ENCODE measurements at regions not wholly inside any gene's neighbourhood (a gene's known extent, or its start where the extent isn't known, plus 50 kb on each side); places are given as distances from the start of the nearest gene placed in this dataset.

DNA sequence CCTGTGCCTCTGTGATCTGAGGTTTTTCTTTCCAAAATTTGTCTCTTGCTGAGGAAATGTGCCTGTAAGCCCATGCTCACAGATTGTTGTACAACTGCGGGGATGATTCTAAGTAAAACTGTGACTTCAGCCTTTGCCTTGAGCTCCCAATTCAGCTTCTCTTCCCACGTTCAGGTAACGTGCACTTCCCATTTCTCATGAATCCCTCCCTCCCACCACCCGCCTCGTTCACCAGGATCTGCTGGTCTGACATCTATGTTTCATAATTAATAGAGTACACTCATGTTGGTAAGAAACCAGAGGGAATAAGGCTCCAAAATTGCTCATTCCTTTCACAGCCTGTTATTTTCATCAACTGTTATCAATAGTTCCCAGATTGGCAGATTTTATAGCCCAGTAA, 332.6 kb upstream of the TPK1 start:
- ChIA-PET POLR2A (no interaction called here), CTCF (ENCODE audit: low intra/inter-chr PET ratio) (no interaction called here)
- Histone ChIP-seq H4K20me1 (replicated peaks; ENCODE audit: control insufficient read depth, insufficient read depth, low read length) (no peaks in the 10 kb centered on the region), H3K4me2 (ENCODE audit: insufficient read depth, low read length) (no peak overlapping the region), H3K9me3 (replicated peaks; ENCODE audit: control insufficient read depth, insufficient read depth, low read depth, low read length) (0 out of 2 replicates have a peak, but pooled peaks cover 2% of the 10 kb centered on the region), H3K27me3 (ENCODE audit: control insufficient read depth in 2 of 2, insufficient read depth in 2 of 2, low read length in 2 of 2) (no peaks in the 10 kb centered on the region), H2AFZ (ENCODE audit: low read depth, low read length) (no peak overlapping the region), H3K9ac (ENCODE audit: insufficient read depth in 1 of 2, low read depth in 2 of 2, low read length in 2 of 2) (no peak overlapping the region), H3K4me1 (replicated peaks in 1 of 2; ENCODE audit: control insufficient read depth in 2 of 2, insufficient read depth in 2 of 2, low read length in 2 of 2) (no peaks in the 10 kb centered on the region), H3K9me1 (ENCODE audit: control insufficient read depth, insufficient read depth, low read length) (no peaks in the 10 kb centered on the region), H3K4me3 (no peak overlapping the region), H3K79me2 (ENCODE audit: control insufficient read depth, insufficient read depth, low read length) (no peaks in the 10 kb centered on the region), H3K36me3 (ENCODE audit: control insufficient read depth, insufficient read depth, low read length) (no peaks in the 10 kb centered on the region), H3K27ac (ENCODE audit: extremely low read depth, low read depth, low read length) (no peak overlapping the region)
- WGBS (ENCODE audit: insufficient coverage, low coverage, missing lambda C conversion rate) = under 1% methylated on average over 5 of the region's 5 CpGs
- ATAC-seq (no peak), DNase-seq (ENCODE audit: extremely low read depth in 1 of 4, low spot score in 3 of 4) (no peak), FAIRE-seq (no peak)
- in situ Hi-C loops (cut with MboI) = no loop called here
- TF ChIP-seq MCM7 (IDR thresholded peaks at IDR 0.05) = no peak
- TF ChIP-seq, protein P1, sequence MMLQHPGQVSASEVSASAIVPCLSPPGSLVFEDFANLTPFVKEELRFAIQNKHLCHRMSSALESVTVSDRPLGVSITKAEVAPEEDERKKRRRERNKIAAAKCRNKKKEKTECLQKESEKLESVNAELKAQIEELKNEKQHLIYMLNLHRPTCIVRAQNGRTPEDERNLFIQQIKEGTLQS (IDR thresholded peaks at IDR 0.05) = no peak
- TF ChIP-seq, protein P1 (CRISPR knock-in tag; conservative IDR thresholded peaks at IDR 0.05) = no peak
- intact Hi-C loops (cut with micrococcal nuclease) = no loop called here
- no TSS peak for BruUV-seq (replicated peaks)

- H3K9ac ChIP-seq (ENCODE audit: insufficient read depth in 1 of 2, low read depth in 2 of 2, low read length in 2 of 2) = no peak overlapping the region
- H3K9me3 ChIP-seq (replicated peaks; ENCODE audit: control insufficient read depth, insufficient read depth, low read depth, low read length) = peaks cover 1% of the 10 kb centered on the region; the same call in 1 of the 2 replicates
- CTCF ChIA-PET (ENCODE audit: low intra/inter-chr PET ratio) = no interaction called here
- FAIRE-seq = no peak
- no peaks in the 10 kb centered on the region for H3K4me1 ChIP-seq (replicated peaks in 1 of 2; ENCODE audit: control insufficient read depth in 2 of 2, insufficient read depth in 2 of 2, low read length in 2 of 2)
- no TSS peak for BruUV-seq (replicated peaks)
- H3K27ac ChIP-seq (ENCODE audit: extremely low read depth, low read depth, low read length) = no peak overlapping the region
- DNase-seq (ENCODE audit: extremely low read depth in 1 of 4, low spot score in 3 of 4) = no peak
- POLR2A ChIA-PET = no interaction called here
- intact Hi-C loops (cut with micrococcal nuclease) = no loop called here
- H3K36me3 ChIP-seq (ENCODE audit: control insufficient read depth, insufficient read depth, low read length) = no peaks in the 10 kb centered on the region
- no peaks in the 10 kb centered on the region for H3K27me3 ChIP-seq (ENCODE audit: control insufficient read depth in 2 of 2, insufficient read depth in 2 of 2, low read length in 2 of 2)
- in situ Hi-C loops (cut with MboI) = no loop called here
- no peaks in the 10 kb centered on the region for H4K20me1 ChIP-seq (replicated peaks; ENCODE audit: control insufficient read depth, insufficient read depth, low read length)
- no peak overlapping the region for H3K4me2 ChIP-seq (ENCODE audit: insufficient read depth, low read length)
- ATAC-seq = no peak
- no peak overlapping the region for H2AFZ ChIP-seq (ENCODE audit: low read depth, low read length)
- H3K79me2 ChIP-seq (ENCODE audit: control insufficient read depth, insufficient read depth, low read length) = no peaks in the 10 kb centered on the region
- H3K4me3 ChIP-seq = no peak overlapping the region
- 0% methylated on average over 1 of the region's 1 CpG for WGBS (ENCODE audit: insufficient coverage, low coverage, missing lambda C conversion rate)
- no peaks in the 10 kb centered on the region for H3K9me1 ChIP-seq (ENCODE audit: control insufficient read depth, insufficient read depth, low read length)
- no peak for TF ChIP-seq SNRNP70 (optimal IDR thresholded peaks at IDR 0.05; ENCODE audit: low read depth, low read length)
- TF ChIP-seq UBTF (IDR thresholded peaks at IDR 0.05; ENCODE audit: borderline replicate concordance in 1 of 2, low read depth in 2 of 2, low read length in 2 of 2) = no peak
- TF ChIP-seq MTA1 (IDR thresholded peaks at IDR 0.05; ENCODE audit: borderline replicate concordance) = no peak
- no peak for TF ChIP-seq ZC3H4 (CRISPR knock-in tag; IDR thresholded peaks at IDR 0.05; ENCODE audit: borderline replicate concordance)
These were observed 321.0 kb upstream of the TPK1 start for GRCh38 chr7:145156834-145157233.

Measured in K562 (cell line).